ENCODE measurements at regions not wholly inside any gene's neighbourhood (a gene's known extent, or its start where the extent isn't known, plus 50 kb on each side); places are given as distances from the start of the nearest gene placed in this dataset.
A peak's percentile ranks its signal among the peaks of the same experiment; 100 is the strongest.

DNA sequence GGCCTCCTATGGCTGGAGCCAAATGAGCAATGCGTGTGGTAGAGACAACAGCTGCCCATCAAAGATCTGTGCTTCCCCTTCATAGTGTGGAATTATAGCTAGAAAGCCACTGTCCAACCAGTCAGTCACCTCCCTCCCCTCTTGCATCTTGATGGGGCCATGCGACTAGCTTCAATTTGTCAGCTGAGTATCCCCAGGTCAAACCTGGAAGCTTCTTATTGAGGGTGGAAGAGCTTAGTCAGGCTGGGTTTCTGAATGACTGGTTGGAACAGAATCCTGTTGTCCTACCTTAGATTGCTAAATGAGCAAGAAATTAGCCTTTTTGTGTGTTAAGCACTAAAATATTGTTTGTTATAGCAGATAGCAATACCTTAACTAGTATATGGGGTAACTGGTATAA is 625.4 kb downstream of the PTPRC start:
- H3K27ac ChIP-seq (ENCODE audit: low read length) = no peak overlapping the region
- H3K36me3 ChIP-seq (ENCODE audit: control insufficient read depth, insufficient read depth, low read length) = no peaks in the 10 kb centered on the region
- no peaks in the 10 kb centered on the region for H3K27me3 ChIP-seq (ENCODE audit: control insufficient read depth, insufficient read depth, low read length)
- no CpG with 5 or more reads among the region's 2 CpGs for WGBS (ENCODE audit: insufficient coverage, low lambda C conversion rate)
- no peaks in the 10 kb centered on the region for H3K4me1 ChIP-seq (ENCODE audit: control insufficient read depth, insufficient read depth, low read length)
- H3K9me3 ChIP-seq (ENCODE audit: control insufficient read depth, low read depth, low read length) = no peaks in the 10 kb centered on the region
- no peak overlapping the region for H3K4me3 ChIP-seq (ENCODE audit: low read length)
- no peak for DNase-seq

DNA sequence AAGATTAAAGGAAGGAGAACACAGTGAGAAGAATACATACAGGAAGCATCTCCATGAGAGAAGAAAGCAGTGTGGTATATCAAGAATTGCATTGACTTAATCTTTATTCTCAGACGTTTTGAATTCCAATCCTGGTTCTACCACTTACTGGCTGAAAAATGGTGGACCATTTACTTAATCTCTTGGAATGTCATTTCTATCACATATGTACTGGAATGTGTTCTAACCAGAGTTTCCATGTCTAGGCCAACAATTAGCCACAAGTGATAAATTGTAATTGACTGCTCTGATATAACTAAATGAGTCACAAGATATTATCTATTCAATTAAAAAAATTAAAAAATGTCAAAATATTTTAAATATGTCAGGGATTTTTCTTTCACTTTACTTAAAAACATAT is 626.1 kb downstream of the PTPRC start:
- no peak for DNase-seq
- H3K4me3 ChIP-seq (ENCODE audit: low read length) = no peak overlapping the region
- WGBS (ENCODE audit: insufficient coverage, low lambda C conversion rate) = no CpG with 5 or more reads among the region's 1 CpG
- H3K36me3 ChIP-seq (ENCODE audit: control insufficient read depth, insufficient read depth, low read length) = no peaks in the 10 kb centered on the region
- no peaks in the 10 kb centered on the region for H3K9me3 ChIP-seq (ENCODE audit: control insufficient read depth, low read depth, low read length)
- H3K27ac ChIP-seq (ENCODE audit: low read length) = no peak overlapping the region
- no peaks in the 10 kb centered on the region for H3K4me1 ChIP-seq (ENCODE audit: control insufficient read depth, insufficient read depth, low read length)
- H3K27me3 ChIP-seq (ENCODE audit: control insufficient read depth, insufficient read depth, low read length) = no peaks in the 10 kb centered on the region

DNA sequence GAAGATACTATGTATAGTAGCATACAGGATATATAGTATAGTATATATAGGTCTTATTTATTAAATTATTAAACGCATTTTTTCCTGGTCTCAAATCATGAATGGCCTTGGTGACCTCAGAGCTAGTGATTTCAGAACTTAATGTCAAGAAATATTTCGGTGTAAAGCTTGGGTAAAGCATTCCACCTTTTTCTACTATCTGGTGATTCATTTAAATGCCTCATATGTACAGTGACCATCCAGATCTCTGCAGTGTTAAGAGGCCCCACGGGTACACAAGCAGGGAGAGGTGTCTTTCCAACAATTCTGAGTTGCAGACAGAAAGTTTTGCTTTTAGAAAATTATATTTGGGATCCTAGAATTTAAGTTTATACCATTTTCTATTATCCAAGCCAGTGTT is 626.5 kb downstream of the PTPRC start:
- Histone ChIP-seq H3K36me3 (ENCODE audit: control insufficient read depth, insufficient read depth, low read length) (no peaks in the 10 kb centered on the region), H3K27ac (ENCODE audit: low read length) (no peak overlapping the region), H3K27me3 (ENCODE audit: control insufficient read depth, insufficient read depth, low read length) (no peaks in the 10 kb centered on the region), H3K9me3 (ENCODE audit: control insufficient read depth, low read depth, low read length) (no peaks in the 10 kb centered on the region), H3K4me1 (ENCODE audit: control insufficient read depth, insufficient read depth, low read length) (no peaks in the 10 kb centered on the region), H3K4me3 (ENCODE audit: low read length) (no peak overlapping the region)
- no peak for DNase-seq
- WGBS (ENCODE audit: insufficient coverage, low lambda C conversion rate) = 100% methylated on average over 1 of the region's 3 CpGs

DNA sequence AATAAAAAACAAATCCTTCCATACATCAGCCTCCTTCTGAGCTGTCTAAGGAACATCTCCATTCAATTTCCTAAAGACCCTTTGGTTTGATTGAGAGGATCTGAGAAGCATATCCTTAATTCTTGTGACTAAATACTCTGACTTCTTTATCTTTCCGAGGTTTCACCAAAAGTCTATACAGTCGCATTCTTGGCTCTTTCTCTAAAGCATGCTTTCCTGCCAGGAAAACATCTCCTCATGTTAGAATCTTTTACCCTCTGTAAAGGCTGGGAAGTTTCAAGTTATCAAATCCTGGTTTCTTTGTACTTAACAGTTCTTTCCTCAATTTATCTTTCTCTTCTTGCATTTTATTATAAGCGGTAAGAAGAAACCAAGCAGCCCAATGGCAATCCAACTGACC is 630.4 kb downstream of the PTPRC start:
- Histone ChIP-seq H3K36me3 (ENCODE audit: control insufficient read depth, insufficient read depth, low read length) (no peaks in the 10 kb centered on the region), H3K4me3 (ENCODE audit: low read length) (no peak overlapping the region), H3K27me3 (ENCODE audit: control insufficient read depth, insufficient read depth, low read length) (no peaks in the 10 kb centered on the region), H3K4me1 (ENCODE audit: control insufficient read depth, insufficient read depth, low read length) (no peaks in the 10 kb centered on the region), H3K9me3 (ENCODE audit: control insufficient read depth, low read depth, low read length) (no peaks in the 10 kb centered on the region), H3K27ac (ENCODE audit: low read length) (no peak overlapping the region)
- WGBS (ENCODE audit: insufficient coverage, low lambda C conversion rate) = 93% methylated on average over 3 of the region's 3 CpGs
- no peak for DNase-seq

DNA sequence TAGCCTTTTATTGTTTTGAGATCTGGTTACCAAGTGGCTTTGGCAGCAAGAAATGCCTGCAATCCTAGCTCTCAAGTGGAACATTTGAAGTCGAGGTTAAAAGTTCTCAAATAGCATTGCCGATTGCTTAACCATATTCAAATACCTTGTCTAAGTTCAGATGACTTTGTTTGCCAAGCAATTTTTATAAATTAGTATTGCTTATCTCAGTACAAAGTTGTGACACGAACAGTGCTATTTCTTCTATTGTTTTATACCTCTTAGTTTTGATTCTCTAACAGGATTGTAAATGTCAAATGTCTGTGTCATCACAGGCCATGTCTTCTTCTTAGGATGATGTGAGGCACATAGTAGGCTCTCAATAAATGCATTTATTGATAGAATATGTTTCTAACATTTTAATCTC is 633.3 kb downstream of the PTPRC start:
- Histone ChIP-seq H3K27ac (ENCODE audit: low read length) (no peak overlapping the region), H3K27me3 (ENCODE audit: control insufficient read depth, insufficient read depth, low read length) (no peaks in the 10 kb centered on the region), H3K36me3 (ENCODE audit: control insufficient read depth, insufficient read depth, low read length) (no peaks in the 10 kb centered on the region), H3K9me3 (ENCODE audit: control insufficient read depth, low read depth, low read length) (no peaks in the 10 kb centered on the region), H3K4me1 (ENCODE audit: control insufficient read depth, insufficient read depth, low read length) (no peaks in the 10 kb centered on the region), H3K4me3 (ENCODE audit: low read length) (no peak overlapping the region)
- 60% methylated on average over 1 of the region's 3 CpGs for WGBS (ENCODE audit: insufficient coverage, low lambda C conversion rate)
- DNase-seq = no peak

DNA sequence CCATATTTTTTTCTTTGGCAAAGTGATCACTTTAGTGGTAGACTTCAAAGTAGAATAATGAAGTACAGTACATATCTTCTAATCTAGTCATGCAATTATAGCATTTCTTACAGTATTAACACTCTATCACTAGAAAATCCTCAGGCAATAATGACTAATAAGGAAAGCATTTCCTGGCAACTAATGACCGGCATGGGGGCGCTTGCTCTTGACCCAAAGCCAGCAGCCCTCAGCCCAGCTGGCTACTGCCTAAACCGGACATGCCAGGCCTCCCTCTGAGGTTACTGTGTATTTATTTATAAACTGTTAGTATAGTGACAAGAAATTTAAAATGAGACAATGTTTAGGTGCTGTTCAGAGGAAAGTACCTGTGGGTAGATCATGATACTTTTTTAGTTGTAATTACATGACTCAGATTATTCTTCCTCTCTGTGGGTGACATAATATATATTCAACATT is 633.8 kb downstream of the PTPRC start:
- DNase-seq = peak in 1 of 2 donors; percentile 9
- H3K4me3 ChIP-seq (ENCODE audit: low read length) = no peak overlapping the region
- H3K36me3 ChIP-seq (ENCODE audit: control insufficient read depth, insufficient read depth, low read length) = no peaks in the 10 kb centered on the region
- H3K27ac ChIP-seq (ENCODE audit: low read length) = no peak overlapping the region
- H3K9me3 ChIP-seq (ENCODE audit: control insufficient read depth, low read depth, low read length) = no peaks in the 10 kb centered on the region
- WGBS (ENCODE audit: insufficient coverage, low lambda C conversion rate) = no CpG with 5 or more reads among the region's 3 CpGs
- H3K4me1 ChIP-seq (ENCODE audit: control insufficient read depth, insufficient read depth, low read length) = no peaks in the 10 kb centered on the region
- H3K27me3 ChIP-seq (ENCODE audit: control insufficient read depth, insufficient read depth, low read length) = no peaks in the 10 kb centered on the region

DNA sequence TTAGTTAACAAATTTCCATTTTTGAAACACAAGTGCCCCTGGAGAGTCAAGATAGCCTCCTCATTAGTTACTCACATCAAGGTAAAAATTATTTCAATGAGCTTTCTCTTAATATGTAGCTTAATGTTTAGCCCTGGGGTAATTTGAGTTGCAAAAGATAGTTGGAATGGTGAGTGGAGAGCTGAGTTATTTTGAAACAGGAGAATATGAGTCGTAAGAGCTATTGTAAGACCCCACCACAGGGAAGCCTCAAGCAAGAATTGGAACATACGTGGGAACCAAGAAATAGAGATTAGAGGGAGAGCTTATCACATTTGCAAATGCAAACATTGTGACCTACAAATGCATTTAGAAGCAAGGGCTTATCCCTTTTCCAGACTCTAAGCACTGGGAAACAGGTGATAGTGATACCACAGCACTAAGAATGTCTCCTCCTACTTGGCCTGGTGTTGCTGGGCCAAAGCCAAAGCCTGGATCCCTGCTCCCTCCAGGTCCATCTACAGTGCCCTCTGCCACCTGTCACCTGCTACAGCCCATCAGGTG is 635.1 kb downstream of the PTPRC start:
- DNase-seq = no peak
- Histone ChIP-seq H3K9me3 (ENCODE audit: control insufficient read depth, low read depth, low read length) (no peaks in the 10 kb centered on the region), H3K4me3 (ENCODE audit: low read length) (no peak overlapping the region), H3K36me3 (ENCODE audit: control insufficient read depth, insufficient read depth, low read length) (no peaks in the 10 kb centered on the region), H3K4me1 (ENCODE audit: control insufficient read depth, insufficient read depth, low read length) (no peaks in the 10 kb centered on the region), H3K27ac (ENCODE audit: low read length) (no peak overlapping the region), H3K27me3 (ENCODE audit: control insufficient read depth, insufficient read depth, low read length) (no peaks in the 10 kb centered on the region)
- 10% methylated on average over 2 of the region's 2 CpGs for WGBS (ENCODE audit: insufficient coverage, low lambda C conversion rate)

DNA sequence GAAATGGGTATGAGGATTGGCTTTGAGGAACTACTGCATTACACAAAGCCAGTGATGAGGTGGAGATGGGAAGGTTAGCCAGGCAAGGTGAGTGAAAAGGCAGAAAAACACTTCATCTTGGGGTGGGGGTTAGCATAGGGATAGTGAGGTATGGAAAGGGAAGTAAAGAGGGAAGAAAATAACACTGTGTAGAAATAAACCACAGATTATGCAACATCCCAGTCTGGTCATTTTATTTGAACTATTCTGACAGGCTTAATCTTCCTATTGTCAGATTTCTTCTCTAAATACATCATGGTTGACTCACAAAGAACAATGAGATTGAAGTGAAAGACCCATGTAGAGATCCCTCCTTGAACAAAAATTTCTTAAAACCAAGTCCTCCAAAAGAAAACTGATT is 640.2 kb downstream of the PTPRC start:
- H3K27me3 ChIP-seq (ENCODE audit: control insufficient read depth, insufficient read depth, low read length) = no peaks in the 10 kb centered on the region
- no peaks in the 10 kb centered on the region for H3K9me3 ChIP-seq (ENCODE audit: control insufficient read depth, low read depth, low read length)
- no peak overlapping the region for H3K4me3 ChIP-seq (ENCODE audit: low read length)
- DNase-seq = no peak
- H3K36me3 ChIP-seq (ENCODE audit: control insufficient read depth, insufficient read depth, low read length) = no peaks in the 10 kb centered on the region
- no peaks in the 10 kb centered on the region for H3K4me1 ChIP-seq (ENCODE audit: control insufficient read depth, insufficient read depth, low read length)
- H3K27ac ChIP-seq (ENCODE audit: low read length) = no peak overlapping the region

DNA sequence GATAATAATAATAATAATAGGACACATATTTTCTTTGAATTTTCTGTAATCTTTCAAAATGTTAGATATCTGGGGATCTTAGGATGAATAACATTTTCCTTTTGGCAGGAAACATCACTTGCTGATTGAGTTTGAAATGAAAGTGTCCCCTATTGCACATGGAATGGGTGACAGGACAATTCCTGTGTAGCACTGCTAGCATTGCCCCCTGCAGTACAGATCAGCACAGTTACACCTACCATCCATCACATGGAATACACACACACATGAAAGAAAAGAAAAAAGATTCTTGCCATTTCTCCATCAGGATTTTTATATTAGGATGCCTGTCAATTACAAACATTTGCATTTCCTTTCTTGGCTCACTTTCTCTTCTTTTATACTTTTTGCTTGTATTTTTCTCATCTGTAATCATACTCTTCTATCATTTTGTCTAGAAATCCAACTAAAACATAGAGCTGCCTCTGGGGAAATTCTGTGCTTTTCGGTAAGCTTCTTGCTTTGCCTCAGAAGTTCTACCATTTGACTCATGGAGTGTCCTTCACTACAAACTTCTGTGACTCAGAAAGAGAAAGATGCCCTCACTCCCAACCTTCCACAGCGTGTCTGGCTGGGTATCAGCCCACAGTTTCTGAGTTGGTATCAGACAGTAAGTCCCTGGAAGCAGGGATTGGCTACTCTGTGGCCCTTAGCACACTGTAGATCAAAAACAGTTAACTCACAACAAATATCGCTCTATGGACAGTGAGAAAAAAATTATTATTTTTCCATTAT is 641.2 kb downstream of the PTPRC start:
- no peak overlapping the region for H3K27ac ChIP-seq (ENCODE audit: low read length)
- no peak overlapping the region for H3K4me3 ChIP-seq (ENCODE audit: low read length)
- no peaks in the 10 kb centered on the region for H3K27me3 ChIP-seq (ENCODE audit: control insufficient read depth, insufficient read depth, low read length)
- H3K9me3 ChIP-seq (ENCODE audit: control insufficient read depth, low read depth, low read length) = no peaks in the 10 kb centered on the region
- H3K4me1 ChIP-seq (ENCODE audit: control insufficient read depth, insufficient read depth, low read length) = no peaks in the 10 kb centered on the region
- H3K36me3 ChIP-seq (ENCODE audit: control insufficient read depth, insufficient read depth, low read length) = no peaks in the 10 kb centered on the region
- no peak for DNase-seq
- 100% methylated on average over 1 of the region's 3 CpGs for WGBS (ENCODE audit: insufficient coverage, low lambda C conversion rate)

DNA sequence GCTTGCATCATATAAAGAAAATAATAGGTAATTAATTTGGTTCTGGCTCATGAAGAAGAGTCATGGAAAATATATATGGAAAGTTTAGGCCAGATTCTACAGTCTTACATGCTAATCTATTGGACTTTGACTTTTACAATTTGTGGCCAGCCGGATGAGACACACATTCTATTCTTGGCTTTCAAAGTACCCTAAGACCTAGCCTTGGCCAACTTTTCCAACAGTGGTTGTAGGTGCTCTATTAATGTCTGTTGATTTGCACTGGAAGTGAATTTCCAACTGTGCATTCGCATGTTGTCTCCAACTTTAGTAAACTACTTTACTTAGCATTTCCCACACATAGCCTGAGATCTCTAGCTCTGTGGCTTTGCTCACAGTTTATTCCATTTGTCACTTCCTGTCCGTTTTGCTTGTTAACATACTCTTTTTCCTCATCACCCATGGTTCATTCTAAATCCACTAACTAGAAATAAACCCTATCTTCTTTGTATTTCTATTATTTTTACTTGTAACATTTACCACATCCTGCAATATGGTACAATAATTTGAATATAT is 644.0 kb downstream of the PTPRC start:
- DNase-seq = no peak
- 50% methylated on average over 1 of the region's 3 CpGs for WGBS (ENCODE audit: insufficient coverage, low lambda C conversion rate)
- no peaks in the 10 kb centered on the region for H3K9me3 ChIP-seq (ENCODE audit: control insufficient read depth, low read depth, low read length)
- no peaks in the 10 kb centered on the region for H3K4me1 ChIP-seq (ENCODE audit: control insufficient read depth, insufficient read depth, low read length)
- no peaks in the 10 kb centered on the region for H3K27me3 ChIP-seq (ENCODE audit: control insufficient read depth, insufficient read depth, low read length)
- H3K4me3 ChIP-seq (ENCODE audit: low read length) = no peak overlapping the region
- H3K27ac ChIP-seq (ENCODE audit: low read length) = no peak overlapping the region
- no peaks in the 10 kb centered on the region for H3K36me3 ChIP-seq (ENCODE audit: control insufficient read depth, insufficient read depth, low read length)

DNA sequence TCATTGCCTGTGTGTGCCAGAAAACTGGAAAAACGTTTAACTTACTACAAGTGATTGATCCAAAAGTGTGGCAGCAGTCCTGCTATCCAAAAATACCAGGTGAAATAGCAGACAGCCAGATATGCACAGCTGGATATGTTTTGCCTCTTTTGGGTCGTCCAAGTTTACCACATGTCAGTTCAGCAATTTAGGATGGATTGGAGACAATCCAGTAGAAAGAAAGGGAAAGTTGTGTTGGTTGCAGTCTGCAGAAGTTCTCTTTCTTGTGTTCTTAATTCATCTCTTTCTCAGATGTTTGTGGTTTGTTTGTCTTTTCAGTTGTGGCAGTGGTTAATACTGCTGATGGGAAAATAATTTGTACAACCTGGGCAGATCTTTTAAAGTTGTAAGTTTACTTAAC is 645.0 kb downstream of the PTPRC start:
- H3K4me3 ChIP-seq (ENCODE audit: low read length) = no peak overlapping the region
- no peak overlapping the region for H3K27ac ChIP-seq (ENCODE audit: low read length)
- WGBS (ENCODE audit: insufficient coverage, low lambda C conversion rate) = 19% methylated on average over 2 of the region's 2 CpGs

More for the DNA sequence above, 645.0 kb downstream of the PTPRC start:
- Histone ChIP-seq H3K9me3 (ENCODE audit: control insufficient read depth, low read depth, low read length) (no peaks in the 10 kb centered on the region), H3K36me3 (ENCODE audit: control insufficient read depth, insufficient read depth, low read length) (no peaks in the 10 kb centered on the region), H3K4me1 (ENCODE audit: control insufficient read depth, insufficient read depth, low read length) (no peaks in the 10 kb centered on the region), H3K27me3 (ENCODE audit: control insufficient read depth, insufficient read depth, low read length) (no peaks in the 10 kb centered on the region)
- DNase-seq = no peak
